ENCODE measurements at regions not wholly inside any gene's neighbourhood (a gene's known extent, or its start where the extent isn't known, plus 50 kb on each side); places are given as distances from the start of the nearest gene placed in this dataset.
"Not testable (repeated sequence)": the region's sequence is repeated elsewhere in the genome, so short reads cannot be mapped to it uniquely, and the experiment has no call there.

- no peak for DNase-seq (ENCODE audit: low spot score)
Measured at GRCh38 chr5:126046846-126047571, 376.2 kb upstream of the GRAMD2B start.

- no peak for DNase-seq (ENCODE audit: low spot score)
Measured at GRCh38 chr5:126052120-126052519, 371.1 kb upstream of the GRAMD2B start.

GRCh38 chr5:126052791-126053190, 370.4 kb upstream of the GRAMD2B start:
- DNase-seq (ENCODE audit: low spot score), result no peak

GRCh38 chr5:126053630-126054029, 369.6 kb upstream of the GRAMD2B start:
- no peak for DNase-seq (ENCODE audit: low spot score)

GRCh38 chr5:126054577-126055347, 368.4 kb upstream of the GRAMD2B start:
- DNase-seq (ENCODE audit: low spot score), result no peak

- DNase-seq (ENCODE audit: low spot score), result no peak
Measured at GRCh38 chr5:126055348-126055729, 367.9 kb upstream of the GRAMD2B start.

- no peak for DNase-seq (ENCODE audit: low spot score)
Measured at GRCh38 chr5:126056352-126056751, 366.9 kb upstream of the GRAMD2B start.

GRCh38 chr5:126056851-126057622, 366.2 kb upstream of the GRAMD2B start:
- DNase-seq (ENCODE audit: low spot score), result no peak

GRCh38 chr5:126058392-126058791, 364.8 kb upstream of the GRAMD2B start:
- not testable (repeated sequence) for DNase-seq (ENCODE audit: low spot score)

- no peak for DNase-seq (ENCODE audit: low spot score)
Measured at GRCh38 chr5:126062398-126063221, 360.6 kb upstream of the GRAMD2B start.

GRCh38 chr5:126065061-126065460, 358.1 kb upstream of the GRAMD2B start:
- no peak for DNase-seq (ENCODE audit: low spot score)

- no peak for DNase-seq (ENCODE audit: low spot score)
Measured at GRCh38 chr5:126066836-126067235, 356.4 kb upstream of the GRAMD2B start.

- no peak for DNase-seq (ENCODE audit: low spot score)
Measured at GRCh38 chr5:126067404-126067803, 355.8 kb upstream of the GRAMD2B start.

GRCh38 chr5:126069329-126069728, 353.9 kb upstream of the GRAMD2B start:
- DNase-seq (ENCODE audit: low spot score), result no peak

GRCh38 chr5:126070481-126070880, 352.7 kb upstream of the GRAMD2B start:
- no peak for DNase-seq (ENCODE audit: low spot score)

- no peak for DNase-seq (ENCODE audit: low spot score)
Measured at GRCh38 chr5:126074538-126074937, 348.7 kb upstream of the GRAMD2B start.

GRCh38 chr5:126079266-126079665, 343.9 kb upstream of the GRAMD2B start:
- DNase-seq (ENCODE audit: low spot score), result no peak

GRCh38 chr5:126081209-126081608, 342.0 kb upstream of the GRAMD2B start:
- DNase-seq (ENCODE audit: low spot score), result no peak

- no peak for DNase-seq (ENCODE audit: low spot score)
Measured at GRCh38 chr5:126093041-126093440, 330.2 kb upstream of the GRAMD2B start.

GRCh38 chr5:126093718-126094117, 329.5 kb upstream of the GRAMD2B start:
- DNase-seq (ENCODE audit: low spot score), result no peak

- no peak for DNase-seq (ENCODE audit: low spot score)
Measured at GRCh38 chr5:126094991-126095390, 328.2 kb upstream of the GRAMD2B start.
